ENCODE measurements at regions not wholly inside any gene's neighbourhood (a gene's known extent, or its start where the extent isn't known, plus 50 kb on each side); places are given as distances from the start of the nearest gene placed in this dataset.

DNA sequence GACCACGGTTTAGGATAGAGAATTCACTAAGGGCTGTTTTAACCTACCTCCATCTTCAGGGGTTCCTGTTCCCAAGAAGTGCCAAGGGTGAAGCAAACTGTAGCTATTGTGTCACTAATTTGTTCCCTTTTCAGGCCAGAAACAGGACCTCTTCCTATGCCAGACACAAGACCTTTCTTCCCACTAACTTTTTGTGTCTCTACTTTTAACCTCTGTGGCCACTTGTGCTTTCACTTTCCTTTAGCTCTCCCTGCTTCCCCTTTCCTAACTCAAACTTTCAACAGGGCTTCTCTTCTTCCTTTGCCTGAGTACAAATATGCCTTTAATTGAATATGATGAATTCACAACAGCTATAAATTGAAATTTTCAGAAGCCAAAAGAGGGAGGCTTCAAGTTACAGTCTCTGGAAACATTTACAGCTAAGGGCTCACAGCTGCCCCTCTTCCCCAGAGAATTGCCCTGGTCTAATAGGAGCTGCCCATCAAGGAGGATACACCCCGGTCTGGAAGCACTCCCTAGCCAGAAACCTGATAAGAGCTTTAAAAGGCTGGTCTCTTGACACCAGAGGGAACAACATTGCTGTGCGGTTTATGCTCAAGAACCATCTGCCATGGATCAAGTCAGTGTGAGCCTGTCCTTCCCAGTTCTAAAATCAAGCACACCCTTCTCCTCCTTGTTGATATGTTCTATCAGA, 61.7 kb upstream of the PLS3 start:
- Histone ChIP-seq H3K79me2 (ENCODE audit: insufficient read depth, low read length) (no peaks in the 10 kb centered on the region), H3K4me3 (replicated peaks in 1 of 3; ENCODE audit: low read depth in 2 of 3, low read length in 3 of 3) (no peak overlapping the region), H3K9me3 (replicated peaks in 1 of 2; ENCODE audit: control insufficient read depth in 1 of 2, insufficient read depth in 1 of 2, low read length in 2 of 2) (no peaks in the 10 kb centered on the region), H4K20me1 (ENCODE audit: insufficient read depth, low read length) (no peaks in the 10 kb centered on the region), H2AFZ (ENCODE audit: insufficient read depth, low read depth, low read length, poor library complexity, severe bottlenecking) (peak overlapping the region; percentile 38), H3K4me2 (replicated peaks; ENCODE audit: extremely low read depth, low read length, poor library complexity, severe bottlenecking) (no peak overlapping the region), H3K36me3 (replicated peaks in 1 of 2; ENCODE audit: control insufficient read depth in 1 of 2, insufficient read depth in 2 of 2, low read length in 2 of 2) (no peaks in the 10 kb centered on the region), H3K9ac (ENCODE audit: insufficient read depth, low read length, poor library complexity, severe bottlenecking) (no peak overlapping the region), H3K27ac (ENCODE audit: low read depth in 1 of 2, low read length in 2 of 2) (peak overlapping the region in 1 of 2 donors; percentile 43), H3K27me3 (ENCODE audit: control insufficient read depth in 2 of 2, insufficient read depth in 2 of 2, low read length in 2 of 2) (peaks cover 0 to under 1% of the 10 kb centered on the region in 2 donors), H3K4me1 (ENCODE audit: control insufficient read depth in 1 of 2, insufficient read depth in 2 of 2, low read length in 2 of 2) (peaks cover 14 to 18% of the 10 kb centered on the region in 2 donors)
- peak overlapping the region; percentile 9 to 79 (median 51) for H3K27ac Mint-ChIP-seq
- H3K4me3 Mint-ChIP-seq = no peak overlapping the region
- H3K27me3 Mint-ChIP-seq (ENCODE audit: low read depth in 3 of 3) = peaks cover 0 to 5% (median 0%) of the 10 kb centered on the region in 3 donors
- TF ChIP-seq, protein P1, sequence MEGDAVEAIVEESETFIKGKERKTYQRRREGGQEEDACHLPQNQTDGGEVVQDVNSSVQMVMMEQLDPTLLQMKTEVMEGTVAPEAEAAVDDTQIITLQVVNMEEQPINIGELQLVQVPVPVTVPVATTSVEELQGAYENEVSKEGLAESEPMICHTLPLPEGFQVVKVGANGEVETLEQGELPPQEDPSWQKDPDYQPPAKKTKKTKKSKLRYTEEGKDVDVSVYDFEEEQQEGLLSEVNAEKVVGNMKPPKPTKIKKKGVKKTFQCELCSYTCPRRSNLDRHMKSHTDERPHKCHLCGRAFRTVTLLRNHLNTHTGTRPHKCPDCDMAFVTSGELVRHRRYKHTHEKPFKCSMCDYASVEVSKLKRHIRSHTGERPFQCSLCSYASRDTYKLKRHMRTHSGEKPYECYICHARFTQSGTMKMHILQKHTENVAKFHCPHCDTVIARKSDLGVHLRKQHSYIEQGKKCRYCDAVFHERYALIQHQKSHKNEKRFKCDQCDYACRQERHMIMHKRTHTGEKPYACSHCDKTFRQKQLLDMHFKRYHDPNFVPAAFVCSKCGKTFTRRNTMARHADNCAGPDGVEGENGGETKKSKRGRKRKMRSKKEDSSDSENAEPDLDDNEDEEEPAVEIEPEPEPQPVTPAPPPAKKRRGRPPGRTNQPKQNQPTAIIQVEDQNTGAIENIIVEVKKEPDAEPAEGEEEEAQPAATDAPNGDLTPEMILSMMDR (IDR thresholded peaks at IDR 0.05) = no peak
- peaks cover 21% of the 10 kb centered on the region for H3K4me1 Mint-ChIP-seq
- H3K36me3 Mint-ChIP-seq = no peaks in the 10 kb centered on the region
- intact Hi-C loops (cut with micrococcal nuclease) = no loop called here
- peak; percentile 48 to 70 (median 60) for DNase-seq
- H3K9me3 Mint-ChIP-seq = peaks cover 0 to 1% (median 0%) of the 10 kb centered on the region in 7 donors
- WGBS (ENCODE audit: insufficient coverage) = 100% methylated on average over 1 of the region's 3 CpGs

DNA sequence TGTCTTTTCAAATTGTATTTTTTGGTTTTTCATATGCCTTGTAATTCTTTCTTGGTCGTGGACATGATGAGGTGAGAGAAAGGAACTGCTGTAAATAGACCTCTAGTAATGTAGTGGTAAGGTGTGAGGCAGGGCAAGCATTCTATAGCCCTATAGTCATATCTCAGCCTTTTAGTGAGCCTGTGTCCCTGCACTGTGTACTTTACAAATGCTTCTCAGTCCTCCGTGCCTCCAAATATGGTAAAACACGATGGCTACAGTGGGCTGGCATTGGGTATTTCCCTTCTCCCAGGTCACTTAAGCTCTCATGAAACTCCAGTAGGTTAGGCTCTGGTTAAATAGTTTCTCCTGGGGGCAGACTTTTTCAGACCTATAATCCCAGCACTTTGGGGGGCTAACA, 57.9 kb upstream of the PLS3 start:
- Mint-ChIP-seq H3K4me1 (peaks cover 25% of the 10 kb centered on the region), H3K27ac (no peak overlapping the region), H3K36me3 (no peaks in the 10 kb centered on the region), H3K27me3 (ENCODE audit: low read depth in 3 of 3) (peaks cover 0 to 2% (median 0%) of the 10 kb centered on the region in 3 donors), H3K9me3 (peaks cover 0 to 3% (median 0%) of the 10 kb centered on the region in 7 donors), H3K4me3 (no peak overlapping the region)
- no peaks in the 10 kb centered on the region for H3K9me3 ChIP-seq (replicated peaks in 1 of 2; ENCODE audit: control insufficient read depth in 1 of 2, insufficient read depth in 1 of 2, low read length in 2 of 2)
- no peak for DNase-seq
- H3K9ac ChIP-seq (ENCODE audit: insufficient read depth, low read length, poor library complexity, severe bottlenecking) = no peak overlapping the region
- TF ChIP-seq, protein P1 (IDR thresholded peaks at IDR 0.05) = no peak
- no peaks in the 10 kb centered on the region for H3K27me3 ChIP-seq (ENCODE audit: control insufficient read depth in 2 of 2, insufficient read depth in 2 of 2, low read length in 2 of 2)
- intact Hi-C loops (cut with micrococcal nuclease) = no loop called here
- no peaks in the 10 kb centered on the region for H4K20me1 ChIP-seq (ENCODE audit: insufficient read depth, low read length)
- H3K4me2 ChIP-seq (replicated peaks; ENCODE audit: extremely low read depth, low read length, poor library complexity, severe bottlenecking) = no peak overlapping the region
- H2AFZ ChIP-seq (ENCODE audit: insufficient read depth, low read depth, low read length, poor library complexity, severe bottlenecking) = no peak overlapping the region
- H3K4me3 ChIP-seq (replicated peaks in 1 of 3; ENCODE audit: low read depth in 2 of 3, low read length in 3 of 3) = no peak overlapping the region
- no CpG with 5 or more reads among the region's 3 CpGs for WGBS (ENCODE audit: insufficient coverage)
- H3K4me1 ChIP-seq (ENCODE audit: control insufficient read depth in 1 of 2, insufficient read depth in 2 of 2, low read length in 2 of 2) = peaks cover 14 to 18% of the 10 kb centered on the region in 2 donors
- no peaks in the 10 kb centered on the region for H3K79me2 ChIP-seq (ENCODE audit: insufficient read depth, low read length)
- no peaks in the 10 kb centered on the region for H3K36me3 ChIP-seq (replicated peaks in 1 of 2; ENCODE audit: control insufficient read depth in 1 of 2, insufficient read depth in 2 of 2, low read length in 2 of 2)
- H3K27ac ChIP-seq (ENCODE audit: low read depth in 1 of 2, low read length in 2 of 2) = no peak overlapping the region

Measured in CD14-positive monocyte (primary cell).